IMR-90 (cell line): ENCODE measurements at regions not wholly inside any gene's neighbourhood (a gene's known extent, or its start where the extent isn't known, plus 50 kb on each side); places are given as distances from the start of the nearest gene placed in this dataset.
A peak's percentile ranks its signal among the peaks of the same experiment; 100 is the strongest.

ENCODE experiments used
- ATAC-seq: fragments of 200-7000 bp; cut with Tn5 transposase; 2 replicates; pipeline ENCODE4 v1.9.1; 2020; ENCODE audit warnings: low read depth, mild to moderate bottlenecking, moderate library complexity
- BruUV-seq: library from RNA; stranded (reverse); fragments of 400-500 nt; replicated peaks from 2 replicates; lab custom pipeline; 2021; lab: Mats Ljungman, UMichigan
- CTCF ChIA-PET: fragments of 300-600 bp; formaldehyde crosslinking; extraction: SDS; loops from one replicate; lab custom pipeline; 2021; ENCODE audit warnings: antibody characterized with exemption; lab: Yijun Ruan, JAX
- POLR2A ChIA-PET: fragments of 300-600 bp; sonication (Branson Sonifier 250); formaldehyde crosslinking; loops from one replicate; lab custom pipeline; 2022; ENCODE audit warnings: antibody characterized with exemption; ENCODE audit not compliant: unreplicated experiment; lab: Charles Lee
- DNase-seq: peaks from one replicate; pipeline ENCODE4 v3.0.0; 2013
- H2AFZ ChIP-seq: replicated peaks from 2 replicates; pipeline ENCODE3; 2013; ENCODE audit warnings: low read length, mild to moderate bottlenecking; ENCODE audit not compliant: poor library complexity
- H2AK5ac ChIP-seq: 2 replicates; pipeline ENCODE4 v1.6.1; 2013; ENCODE audit warnings: low read depth, low read length, inconsistent platforms
- H2AK9ac ChIP-seq: replicated peaks from 2 replicates; pipeline ENCODE3; 2013; ENCODE audit warnings: mild to moderate bottlenecking, low read depth, low read length, moderate library complexity; ENCODE audit not compliant: poor library complexity
- H2BK120ac ChIP-seq: 2 replicates; pipeline ENCODE4 v1.6.1; 2013; ENCODE audit warnings: low read depth, low read length, inconsistent platforms
- H2BK15ac ChIP-seq: 3 replicates; pipeline ENCODE4 v1.6.1; 2013; ENCODE audit warnings: low read depth, low read length, inconsistent platforms
- H2BK20ac ChIP-seq: 2 replicates; pipeline ENCODE4 v1.6.1; 2013; ENCODE audit warnings: low read depth, mild to moderate bottlenecking, inconsistent platforms, low read length, moderate library complexity
- H2BK5ac ChIP-seq: 2 replicates; pipeline ENCODE4 v1.6.1; 2013; ENCODE audit warnings: mild to moderate bottlenecking, low read depth, low read length, inconsistent platforms; ENCODE audit not compliant: poor library complexity, severe bottlenecking
- H3K14ac ChIP-seq: replicated peaks from 2 replicates; pipeline ENCODE4 v1.6.1; 2013; ENCODE audit warnings: low read depth, low read length, inconsistent platforms
- H3K18ac ChIP-seq: 2 replicates; pipeline ENCODE4 v1.6.1; 2013; ENCODE audit warnings: low read depth, low read length, control low read depth
- H3K23ac ChIP-seq: 2 replicates; pipeline ENCODE4 v1.6.1; 2013; ENCODE audit warnings: low read depth, low read length, inconsistent platforms
- H3K27ac ChIP-seq: 2 replicates; pipeline ENCODE4 v1.5.1; 2013; ENCODE audit warnings: mild to moderate bottlenecking, control low read depth, low read length; ENCODE audit not compliant: insufficient read depth
- H3K27me3 ChIP-seq: 2 replicates; pipeline ENCODE4 v1.6.1; 2013; ENCODE audit warnings: low read length; ENCODE audit not compliant: control insufficient read depth, insufficient read depth
- H3K36me3 ChIP-seq: 2 replicates; pipeline ENCODE4 v1.6.1; 2013; ENCODE audit warnings: low read length, mixed read lengths; ENCODE audit not compliant: control insufficient read depth, insufficient read depth
- H3K4ac ChIP-seq: 2 replicates; pipeline ENCODE4 v1.6.1; 2013; ENCODE audit warnings: low read depth, low read length, inconsistent platforms
- H3K4me1 ChIP-seq: 2 replicates; pipeline ENCODE4 v1.6.1; 2013; ENCODE audit warnings: low read length, mixed read lengths; ENCODE audit not compliant: control insufficient read depth, insufficient read depth
- H3K4me2 ChIP-seq: 2 replicates; pipeline ENCODE4 v1.6.1; 2013; ENCODE audit warnings: low read depth, mild to moderate bottlenecking, control low read depth, low read length, moderate library complexity
- H3K4me3 ChIP-seq: 2 replicates; pipeline ENCODE4 v1.5.1; 2013; ENCODE audit warnings: low read depth, mild to moderate bottlenecking, control low read depth, low read length, moderate library complexity; ENCODE audit not compliant: insufficient read depth
- H3K56ac ChIP-seq: 2 replicates; pipeline ENCODE4 v1.6.1; 2013; ENCODE audit warnings: low read length, inconsistent platforms; ENCODE audit not compliant: insufficient read depth; ENCODE audit errors: extremely low read depth
- H3K79me1 ChIP-seq, 2 experiments: 2 replicates each; pipeline ENCODE4 v1.6.1; 2013; ENCODE audit warnings: low read length in 2 of 2, inconsistent platforms in 1 of 2, low read depth in 1 of 2
- H3K9ac ChIP-seq: 2 replicates; pipeline ENCODE4 v1.6.1; 2013; ENCODE audit warnings: low read depth, low read length, control low read depth
- H3K9me1 ChIP-seq: 2 replicates; pipeline ENCODE4 v1.6.1; 2013; ENCODE audit warnings: low read length, inconsistent platforms; ENCODE audit not compliant: insufficient read depth
- H3K9me3 ChIP-seq: 2 replicates; pipeline ENCODE4 v1.6.1; 2013; ENCODE audit warnings: low read length; ENCODE audit not compliant: control insufficient read depth, insufficient read depth
- H4K20me1 ChIP-seq: 2 replicates; pipeline ENCODE4 v1.6.1; 2013; ENCODE audit warnings: low read length, inconsistent platforms; ENCODE audit not compliant: insufficient read depth
- H4K5ac ChIP-seq: 2 replicates; pipeline ENCODE4 v1.6.1; 2013; ENCODE audit warnings: mild to moderate bottlenecking, low read depth, low read length, control low read depth
- H4K8ac ChIP-seq, 2 experiments: 2 replicates each; pipeline ENCODE4 v1.6.1; 2013; ENCODE audit warnings: low read depth in 2 of 2, low read length in 2 of 2, control low read depth in 1 of 2, inconsistent platforms in 1 of 2
- H4K91ac ChIP-seq: 2 replicates; pipeline ENCODE4 v1.6.1; 2013; ENCODE audit warnings: low read depth, low read length, inconsistent platforms; ENCODE audit not compliant: insufficient read depth
- BHLHE40 ChIP-seq: fragments of 150-350 bp; IDR thresholded peaks from 2 replicates; pipeline ENCODE4 v1.6.1; 2016; ENCODE audit warnings: mild to moderate bottlenecking, low read depth, low read length
- CEBPB ChIP-seq: IDR thresholded peaks from 2 replicates; pipeline ENCODE4 v1.6.1; 2012; ENCODE audit warnings: low read depth, low read length, improper control_type of control experiment
- CHD1 ChIP-seq: IDR thresholded peaks from 2 replicates; pipeline ENCODE4 v1.6.1; 2012; ENCODE audit warnings: low read depth, low read length, improper control_type of control experiment
- FOS ChIP-seq: fragments of 150-350 bp; IDR thresholded peaks from 2 replicates; pipeline ENCODE4 v1.6.1; 2016; ENCODE audit warnings: low read depth, low read length
- MAFK ChIP-seq: IDR thresholded peaks from 2 replicates; pipeline ENCODE4 v1.6.1; 2012; ENCODE audit warnings: low read depth, low read length, improper control_type of control experiment
- MXI1 ChIP-seq: IDR thresholded peaks from 2 replicates; pipeline ENCODE4 v1.6.1; 2012; ENCODE audit warnings: low read depth, mild to moderate bottlenecking, low read length, moderate library complexity, borderline replicate concordance
- NFE2L2 ChIP-seq: fragments of 150-350 bp; IDR thresholded peaks from 2 replicates; pipeline ENCODE4 v1.6.1; 2016; ENCODE audit warnings: low read depth, mild to moderate bottlenecking, low read length
- POLR2A ChIP-seq: IDR thresholded peaks from 2 replicates; pipeline ENCODE4 v1.6.1; 2012; ENCODE audit warnings: mild to moderate bottlenecking, low read depth, low read length
- RAD21 ChIP-seq: IDR thresholded peaks from 2 replicates; pipeline ENCODE4 v1.6.1; 2012; ENCODE audit warnings: low read length, improper control_type of control experiment
- RCOR1 ChIP-seq: IDR thresholded peaks from 2 replicates; pipeline ENCODE4 v1.6.1; 2012; ENCODE audit warnings: mild to moderate bottlenecking, low read length, improper control_type of control experiment; ENCODE audit not compliant: insufficient replicate concordance
- RFX5 ChIP-seq: IDR thresholded peaks from 2 replicates; pipeline ENCODE4 v1.8.0; 2012; ENCODE audit warnings: low read depth, mild to moderate bottlenecking, low read length, moderate library complexity
- SMC3 ChIP-seq: fragments of 150-350 bp; IDR thresholded peaks from 2 replicates; pipeline ENCODE4 v1.6.1; 2016; ENCODE audit warnings: low read depth, mild to moderate bottlenecking, antibody characterized with exemption, low read length, moderate library complexity
- WGBS, 2 experiments: methylation state at CpG; one replicate each; pipeline versions ENCODE4 v1.1.5 to v1.1.7; 2013; ENCODE audit warnings: missing lambda C conversion rate in 2 of 2; ENCODE audit not compliant: insufficient read length in 1 of 2; ENCODE audit errors: extremely low coverage in 2 of 2; 5-methylcytosine and 5-hydroxymethylcytosine counted together
- dilution Hi-C: fragments of 300-500 bp; cut with HindIII; formaldehyde crosslinking; loops from one replicate; pipeline ENCODE4 v1.14.3; 2018; ENCODE audit warnings: low sequenced_read_pairs; ENCODE audit not compliant: unreplicated experiment
- in situ Hi-C: fragments of 300-500 bp; cut with MboI; formaldehyde crosslinking; loops from 3 replicates; pipeline ENCODE4 v1.14.3; 2019; ENCODE audit warnings: low sequenced_read_pairs, inconsistent platforms, mixed read lengths
- intact Hi-C: fragments of 100-400 bp; cut with micrococcal nuclease; formaldehyde crosslinking; loops from 2 replicates; pipeline ENCODE4 v1.10.0; 2022
- TF ChIP-seq, protein P1 (sequence below): fragments of 150-350 bp; IDR thresholded peaks from 2 replicates; pipeline ENCODE4 v1.6.1; 2017; ENCODE audit warnings: mild to moderate bottlenecking, antibody characterized with exemption, low read length, low read depth
- TF ChIP-seq, protein P2 (sequence below): conservative IDR thresholded peaks from 2 replicates; pipeline ENCODE4 v1.5.1; 2012; ENCODE audit warnings: mild to moderate bottlenecking, low read depth, low read length, improper control_type of control experiment
- TF ChIP-seq, protein P3 (sequence below): fragments of 150-350 bp; IDR thresholded peaks from 2 replicates; pipeline ENCODE4 v1.6.1; 2016; ENCODE audit warnings: low read depth, mild to moderate bottlenecking, low read length, moderate library complexity, borderline replicate concordance

DNA sequence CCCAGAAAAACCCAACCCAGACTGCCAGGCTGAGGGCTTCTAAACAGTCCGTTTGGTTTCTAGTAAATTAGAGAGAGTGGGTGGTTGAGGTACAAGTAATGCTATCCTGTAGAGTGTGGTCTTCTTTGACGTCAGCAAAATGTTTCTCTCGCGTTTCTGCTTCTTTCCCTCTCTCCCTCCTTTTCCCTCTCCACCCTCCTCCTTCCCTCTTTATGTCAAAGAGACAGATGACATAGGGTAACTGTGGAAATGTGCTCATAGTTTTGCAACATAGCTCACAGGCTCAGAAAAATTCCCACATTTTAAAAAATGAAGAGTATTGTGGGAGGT, 158.3 kb downstream of the TOMM20 start:
- peak; percentile 40 for ATAC-seq
- TF ChIP-seq FOS (0 out of 2 replicates have a peak, but pooled peaks have one; percentile 23), RAD21 (no peak), POLR2A (peak; percentile 70; the same call in 1 of the 2 replicates), CEBPB (peak; percentile 94), SMC3 (no peak), MXI1 (no peak), RFX5 (no peak), RCOR1 (no peak), MAFK (peak; percentile 54), CHD1 (no peak), BHLHE40 (0 out of 2 replicates have a peak, but pooled peaks have one; percentile 1), NFE2L2 (no peak; the same call in 1 of the 2 replicates)
- TF ChIP-seq, protein P1, sequence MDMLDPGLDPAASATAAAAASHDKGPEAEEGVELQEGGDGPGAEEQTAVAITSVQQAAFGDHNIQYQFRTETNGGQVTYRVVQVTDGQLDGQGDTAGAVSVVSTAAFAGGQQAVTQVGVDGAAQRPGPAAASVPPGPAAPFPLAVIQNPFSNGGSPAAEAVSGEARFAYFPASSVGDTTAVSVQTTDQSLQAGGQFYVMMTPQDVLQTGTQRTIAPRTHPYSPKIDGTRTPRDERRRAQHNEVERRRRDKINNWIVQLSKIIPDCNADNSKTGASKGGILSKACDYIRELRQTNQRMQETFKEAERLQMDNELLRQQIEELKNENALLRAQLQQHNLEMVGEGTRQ = no peak
- TF ChIP-seq, protein P2, sequence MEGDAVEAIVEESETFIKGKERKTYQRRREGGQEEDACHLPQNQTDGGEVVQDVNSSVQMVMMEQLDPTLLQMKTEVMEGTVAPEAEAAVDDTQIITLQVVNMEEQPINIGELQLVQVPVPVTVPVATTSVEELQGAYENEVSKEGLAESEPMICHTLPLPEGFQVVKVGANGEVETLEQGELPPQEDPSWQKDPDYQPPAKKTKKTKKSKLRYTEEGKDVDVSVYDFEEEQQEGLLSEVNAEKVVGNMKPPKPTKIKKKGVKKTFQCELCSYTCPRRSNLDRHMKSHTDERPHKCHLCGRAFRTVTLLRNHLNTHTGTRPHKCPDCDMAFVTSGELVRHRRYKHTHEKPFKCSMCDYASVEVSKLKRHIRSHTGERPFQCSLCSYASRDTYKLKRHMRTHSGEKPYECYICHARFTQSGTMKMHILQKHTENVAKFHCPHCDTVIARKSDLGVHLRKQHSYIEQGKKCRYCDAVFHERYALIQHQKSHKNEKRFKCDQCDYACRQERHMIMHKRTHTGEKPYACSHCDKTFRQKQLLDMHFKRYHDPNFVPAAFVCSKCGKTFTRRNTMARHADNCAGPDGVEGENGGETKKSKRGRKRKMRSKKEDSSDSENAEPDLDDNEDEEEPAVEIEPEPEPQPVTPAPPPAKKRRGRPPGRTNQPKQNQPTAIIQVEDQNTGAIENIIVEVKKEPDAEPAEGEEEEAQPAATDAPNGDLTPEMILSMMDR = no peak
- TF ChIP-seq, protein P3, sequence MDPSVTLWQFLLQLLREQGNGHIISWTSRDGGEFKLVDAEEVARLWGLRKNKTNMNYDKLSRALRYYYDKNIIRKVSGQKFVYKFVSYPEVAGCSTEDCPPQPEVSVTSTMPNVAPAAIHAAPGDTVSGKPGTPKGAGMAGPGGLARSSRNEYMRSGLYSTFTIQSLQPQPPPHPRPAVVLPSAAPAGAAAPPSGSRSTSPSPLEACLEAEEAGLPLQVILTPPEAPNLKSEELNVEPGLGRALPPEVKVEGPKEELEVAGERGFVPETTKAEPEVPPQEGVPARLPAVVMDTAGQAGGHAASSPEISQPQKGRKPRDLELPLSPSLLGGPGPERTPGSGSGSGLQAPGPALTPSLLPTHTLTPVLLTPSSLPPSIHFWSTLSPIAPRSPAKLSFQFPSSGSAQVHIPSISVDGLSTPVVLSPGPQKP = no peak

More for the DNA sequence above, 158.3 kb downstream of the TOMM20 start:
- H3K4me2 ChIP-seq = peak overlapping the region; percentile 62
- peak overlapping the region; percentile 95 for H3K27ac ChIP-seq
- peak overlapping the region; percentile 96 for H2BK120ac ChIP-seq
- peak; percentile 98 for DNase-seq
- dilution Hi-C loops (no loop called here), intact Hi-C loops (loop anchor here (1.0 to 2.0 kb wide), 4 partner anchors 112 to 360 kb away; partner anchors contain the start of gene IRF2BP2), in situ Hi-C loops (loop anchor here (5.0 to 10.0 kb wide), 2 partner anchors 246 to 358 kb away; partner anchors contain the start of gene IRF2BP2)
- H2AFZ ChIP-seq = peak overlapping the region; percentile 90
- H3K56ac ChIP-seq = peak overlapping the region; percentile 91
- H2BK20ac ChIP-seq = peak overlapping the region; percentile 96; the same call in 1 of the 2 replicates
- H3K9me3 ChIP-seq = no peaks in the 10 kb centered on the region
- H3K4me3 ChIP-seq = no peak overlapping the region
- peak overlapping the region; percentile 12; the same call in 1 of the 3 replicates for H2BK15ac ChIP-seq
- WGBS, 2 experiments = no CpG with 5 or more reads among the region's 4 CpGs
- ChIA-PET CTCF (interaction anchor here (0.7 to 1.3 kb wide), 7 partner anchors 29 to 471 kb away, joined by 3 to 6 read pairs (median 3); no protein-coding TSS in a partner anchor), POLR2A (interaction anchor here (0.6 to 1.0 kb wide), 3 partner anchors 246 to 367 kb away, joined by 4 to 5 read pairs (median 4); no protein-coding TSS in a partner anchor)
- H4K20me1 ChIP-seq = no peaks in the 10 kb centered on the region
- BruUV-seq = no TSS peak
- peak overlapping the region; percentile 68 to 72 for H4K8ac ChIP-seq
- peak overlapping the region; percentile 52 for H3K23ac ChIP-seq
- H3K4ac ChIP-seq = peak overlapping the region; percentile 97
- H4K91ac ChIP-seq = peak overlapping the region; percentile 95
- peaks cover 23% of the 10 kb centered on the region for H3K9me1 ChIP-seq
- H3K79me1 ChIP-seq = 0 out of 4 replicates have a peak, but pooled peaks cover 0 to 2% of the 10 kb centered on the region in 2 experiments
- no peaks in the 10 kb centered on the region for H3K27me3 ChIP-seq
- peak overlapping the region; percentile 93 for H2BK5ac ChIP-seq
- H2AK9ac ChIP-seq = peak overlapping the region; percentile 93
- H3K4me1 ChIP-seq = peaks cover 33% of the 10 kb centered on the region
- peak overlapping the region; percentile 74 for H2AK5ac ChIP-seq
- H3K14ac ChIP-seq = peak overlapping the region; percentile 44
- H3K18ac ChIP-seq = peak overlapping the region; percentile 81
- H3K36me3 ChIP-seq = no peaks in the 10 kb centered on the region
- peak overlapping the region; percentile 94 for H3K9ac ChIP-seq
- peak overlapping the region; percentile 67; the same call in 1 of the 2 replicates for H4K5ac ChIP-seq
